ENCODE measurements at regions not wholly inside any gene's neighbourhood (a gene's known extent, or its start where the extent isn't known, plus 50 kb on each side); places are given as distances from the start of the nearest gene placed in this dataset.

- Histone ChIP-seq H3K36me3 (no peaks in the 10 kb centered on the region), H3K27ac (no peak overlapping the region), H3K4me1 (no peaks in the 10 kb centered on the region), H3K4me3 (no peak overlapping the region), H3K27me3 (peaks cover 0 to 4% of the 10 kb centered on the region in 2 donors), H3K9me3 (no peaks in the 10 kb centered on the region)
- DNase-seq (ENCODE audit: low spot score in 2 of 2): no peak
- TF ChIP-seq CTCF (IDR thresholded peaks at IDR 0.05) (no peak), EP300 (IDR thresholded peaks at IDR 0.05) (no peak), POLR2A (IDR thresholded peaks at IDR 0.05) (no peak)
- WGBS, 2 donors: 78 to 87% methylated on average over 8 of the region's 8 CpGs
These were observed 122.2 kb downstream of the ACTL8 start for GRCh38 chr1:17877316-17877715.

GRCh38 chr1:17877896-17878295 lies 122.8 kb downstream of the ACTL8 start:
- H3K27me3 ChIP-seq: peaks cover 0 to 4% of the 10 kb centered on the region in 2 donors
- 75 to 77% methylated on average over 7 of the region's 7 CpGs for WGBS, 2 donors
- H3K27ac ChIP-seq: no peak overlapping the region
- H3K4me1 ChIP-seq: no peaks in the 10 kb centered on the region
- H3K9me3 ChIP-seq: no peaks in the 10 kb centered on the region
- TF ChIP-seq POLR2A (IDR thresholded peaks at IDR 0.05) (no peak), EP300 (IDR thresholded peaks at IDR 0.05) (no peak), CTCF (IDR thresholded peaks at IDR 0.05) (no peak)
- no peak overlapping the region for H3K4me3 ChIP-seq
- H3K36me3 ChIP-seq: no peaks in the 10 kb centered on the region
- no peak for DNase-seq (ENCODE audit: low spot score in 2 of 2)

GRCh38 chr1:17878837-17879236 lies 123.7 kb downstream of the ACTL8 start:
- Histone ChIP-seq H3K27ac (no peak overlapping the region), H3K4me3 (no peak overlapping the region), H3K9me3 (no peaks in the 10 kb centered on the region), H3K27me3 (peaks cover 0 to 10% of the 10 kb centered on the region in 2 donors), H3K4me1 (no peaks in the 10 kb centered on the region), H3K36me3 (no peaks in the 10 kb centered on the region)
- WGBS, 2 donors: 38 to 67% methylated on average over 2 to 3 of the region's 3 CpGs
- no peak for TF ChIP-seq CTCF (IDR thresholded peaks at IDR 0.05)
- no peak for TF ChIP-seq EP300 (IDR thresholded peaks at IDR 0.05)
- no peak for TF ChIP-seq POLR2A (IDR thresholded peaks at IDR 0.05)
- no peak for DNase-seq (ENCODE audit: low spot score in 2 of 2)

- Histone ChIP-seq H3K36me3 (no peaks in the 10 kb centered on the region), H3K9me3 (no peaks in the 10 kb centered on the region), H3K27me3 (peaks cover 0 to 10% of the 10 kb centered on the region in 2 donors), H3K4me1 (no peaks in the 10 kb centered on the region), H3K4me3 (no peak overlapping the region), H3K27ac (no peak overlapping the region)
- 81 to 84% methylated on average over 10 of the region's 10 CpGs for WGBS, 2 donors
- TF ChIP-seq EP300 (IDR thresholded peaks at IDR 0.05): no peak
- TF ChIP-seq POLR2A (IDR thresholded peaks at IDR 0.05): no peak
- no peak for TF ChIP-seq CTCF (IDR thresholded peaks at IDR 0.05)
- no peak for DNase-seq (ENCODE audit: low spot score in 2 of 2)
These were observed 125.3 kb downstream of the ACTL8 start for GRCh38 chr1:17880449-17880848.

- Histone ChIP-seq H3K9me3 (no peaks in the 10 kb centered on the region), H3K27me3 (peaks cover 0 to 10% of the 10 kb centered on the region in 2 donors), H3K27ac (no peak overlapping the region), H3K4me3 (no peak overlapping the region), H3K4me1 (no peaks in the 10 kb centered on the region), H3K36me3 (no peaks in the 10 kb centered on the region)
- no peak for DNase-seq (ENCODE audit: low spot score in 2 of 2)
- TF ChIP-seq POLR2A (IDR thresholded peaks at IDR 0.05) (no peak), CTCF (IDR thresholded peaks at IDR 0.05) (no peak), EP300 (IDR thresholded peaks at IDR 0.05) (no peak)
- 18 to 22% methylated on average over 8 of the region's 8 CpGs for WGBS, 2 donors
These were observed 126.6 kb downstream of the ACTL8 start for GRCh38 chr1:17881761-17882160.

Measured in tibial nerve (tissue), 4 donors.